GM23338 (cell line): ENCODE measurements at regions not wholly inside any gene's neighbourhood (a gene's known extent, or its start where the extent isn't known, plus 50 kb on each side); places are given as distances from the start of the nearest gene placed in this dataset.

ENCODE experiments used
- EZH2 ChIP-seq: fragments of 200-600 bp; sonication (generic); IDR thresholded peaks from one replicate; pipeline ENCODE4 v1.8.0; 2017; ENCODE audit warnings: antibody characterized with exemption, mild to moderate bottlenecking, low read depth; ENCODE audit not compliant: unreplicated experiment
- EZH2phosphoT487 ChIP-seq: fragments of 200-600 bp; sonication (generic); IDR thresholded peaks from one replicate; pipeline ENCODE4 v1.8.1; 2018; ENCODE audit warnings: antibody characterized with exemption; ENCODE audit not compliant: unreplicated experiment
- POLR2AphosphoS5 ChIP-seq: IDR thresholded peaks from 2 replicates; pipeline ENCODE4 v1.6.1; 2016; ENCODE audit warnings: antibody characterized with exemption, low read depth
- TF ChIP-seq, protein P1 (sequence below), 2 experiments: fragments of 200-600 bp in 1 of 2; sonication (generic) in 1 of 2; conservative IDR thresholded peaks; 2 replicates each; pipeline versions ENCODE4 v1.5.1 to v1.6.1; 2016 to 2017; ENCODE audit warnings: antibody characterized with exemption in 2 of 2, low read depth in 2 of 2, mild to moderate bottlenecking in 2 of 2, moderate library complexity in 1 of 2
- TF ChIP-seq, protein P2 (sequence below): IDR thresholded peaks from one replicate; pipeline ENCODE4 v1.6.1; 2018; ENCODE audit warnings: antibody characterized with exemption; ENCODE audit not compliant: unreplicated experiment
- TF ChIP-seq, protein P3 (sequence below): fragments of 250-450 bp; sonication (Bioruptor Pico); IDR thresholded peaks from 2 replicates; pipeline ENCODE4 v1.5.0; 2020; ENCODE audit warnings: mild to moderate bottlenecking, moderate library complexity

DNA sequence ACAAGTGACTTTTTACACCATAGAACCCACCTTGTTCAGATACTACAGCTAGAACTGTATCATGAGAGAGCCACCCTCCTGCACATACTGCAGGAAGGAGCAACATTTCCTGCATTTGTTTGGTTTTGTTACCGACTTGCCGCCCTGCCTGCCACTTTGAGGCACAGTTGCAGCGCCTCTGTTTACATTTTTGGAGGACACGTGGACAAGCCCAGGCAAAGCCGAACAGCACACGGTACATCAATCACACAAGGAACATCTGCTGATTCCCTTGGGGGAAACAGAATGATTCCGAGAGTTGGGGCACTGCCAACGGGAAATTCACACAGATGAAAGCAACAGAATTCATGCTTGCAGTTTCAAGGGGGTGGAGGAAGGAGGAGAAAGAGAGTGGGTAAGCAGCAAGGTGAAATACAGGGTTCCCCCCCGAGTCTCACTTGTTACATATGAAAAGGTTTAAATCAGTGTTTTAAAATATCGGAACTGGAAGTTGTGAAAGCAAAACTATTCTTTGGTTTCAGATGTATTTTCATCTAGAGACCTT is 110.7 kb downstream of the BTG1 start:
- TF ChIP-seq, protein P1, sequence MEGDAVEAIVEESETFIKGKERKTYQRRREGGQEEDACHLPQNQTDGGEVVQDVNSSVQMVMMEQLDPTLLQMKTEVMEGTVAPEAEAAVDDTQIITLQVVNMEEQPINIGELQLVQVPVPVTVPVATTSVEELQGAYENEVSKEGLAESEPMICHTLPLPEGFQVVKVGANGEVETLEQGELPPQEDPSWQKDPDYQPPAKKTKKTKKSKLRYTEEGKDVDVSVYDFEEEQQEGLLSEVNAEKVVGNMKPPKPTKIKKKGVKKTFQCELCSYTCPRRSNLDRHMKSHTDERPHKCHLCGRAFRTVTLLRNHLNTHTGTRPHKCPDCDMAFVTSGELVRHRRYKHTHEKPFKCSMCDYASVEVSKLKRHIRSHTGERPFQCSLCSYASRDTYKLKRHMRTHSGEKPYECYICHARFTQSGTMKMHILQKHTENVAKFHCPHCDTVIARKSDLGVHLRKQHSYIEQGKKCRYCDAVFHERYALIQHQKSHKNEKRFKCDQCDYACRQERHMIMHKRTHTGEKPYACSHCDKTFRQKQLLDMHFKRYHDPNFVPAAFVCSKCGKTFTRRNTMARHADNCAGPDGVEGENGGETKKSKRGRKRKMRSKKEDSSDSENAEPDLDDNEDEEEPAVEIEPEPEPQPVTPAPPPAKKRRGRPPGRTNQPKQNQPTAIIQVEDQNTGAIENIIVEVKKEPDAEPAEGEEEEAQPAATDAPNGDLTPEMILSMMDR (conservative IDR thresholded peaks at IDR 0.05; ENCODE audit: low read depth in 2 of 2) = no peak
- TF ChIP-seq POLR2AphosphoS5 (no peak), EZH2 (no peak), EZH2phosphoT487 (no peak)
- TF ChIP-seq, protein P2, sequence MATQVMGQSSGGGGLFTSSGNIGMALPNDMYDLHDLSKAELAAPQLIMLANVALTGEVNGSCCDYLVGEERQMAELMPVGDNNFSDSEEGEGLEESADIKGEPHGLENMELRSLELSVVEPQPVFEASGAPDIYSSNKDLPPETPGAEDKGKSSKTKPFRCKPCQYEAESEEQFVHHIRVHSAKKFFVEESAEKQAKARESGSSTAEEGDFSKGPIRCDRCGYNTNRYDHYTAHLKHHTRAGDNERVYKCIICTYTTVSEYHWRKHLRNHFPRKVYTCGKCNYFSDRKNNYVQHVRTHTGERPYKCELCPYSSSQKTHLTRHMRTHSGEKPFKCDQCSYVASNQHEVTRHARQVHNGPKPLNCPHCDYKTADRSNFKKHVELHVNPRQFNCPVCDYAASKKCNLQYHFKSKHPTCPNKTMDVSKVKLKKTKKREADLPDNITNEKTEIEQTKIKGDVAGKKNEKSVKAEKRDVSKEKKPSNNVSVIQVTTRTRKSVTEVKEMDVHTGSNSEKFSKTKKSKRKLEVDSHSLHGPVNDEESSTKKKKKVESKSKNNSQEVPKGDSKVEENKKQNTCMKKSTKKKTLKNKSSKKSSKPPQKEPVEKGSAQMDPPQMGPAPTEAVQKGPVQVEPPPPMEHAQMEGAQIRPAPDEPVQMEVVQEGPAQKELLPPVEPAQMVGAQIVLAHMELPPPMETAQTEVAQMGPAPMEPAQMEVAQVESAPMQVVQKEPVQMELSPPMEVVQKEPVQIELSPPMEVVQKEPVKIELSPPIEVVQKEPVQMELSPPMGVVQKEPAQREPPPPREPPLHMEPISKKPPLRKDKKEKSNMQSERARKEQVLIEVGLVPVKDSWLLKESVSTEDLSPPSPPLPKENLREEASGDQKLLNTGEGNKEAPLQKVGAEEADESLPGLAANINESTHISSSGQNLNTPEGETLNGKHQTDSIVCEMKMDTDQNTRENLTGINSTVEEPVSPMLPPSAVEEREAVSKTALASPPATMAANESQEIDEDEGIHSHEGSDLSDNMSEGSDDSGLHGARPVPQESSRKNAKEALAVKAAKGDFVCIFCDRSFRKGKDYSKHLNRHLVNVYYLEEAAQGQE = no peak
- TF ChIP-seq, protein P3, sequence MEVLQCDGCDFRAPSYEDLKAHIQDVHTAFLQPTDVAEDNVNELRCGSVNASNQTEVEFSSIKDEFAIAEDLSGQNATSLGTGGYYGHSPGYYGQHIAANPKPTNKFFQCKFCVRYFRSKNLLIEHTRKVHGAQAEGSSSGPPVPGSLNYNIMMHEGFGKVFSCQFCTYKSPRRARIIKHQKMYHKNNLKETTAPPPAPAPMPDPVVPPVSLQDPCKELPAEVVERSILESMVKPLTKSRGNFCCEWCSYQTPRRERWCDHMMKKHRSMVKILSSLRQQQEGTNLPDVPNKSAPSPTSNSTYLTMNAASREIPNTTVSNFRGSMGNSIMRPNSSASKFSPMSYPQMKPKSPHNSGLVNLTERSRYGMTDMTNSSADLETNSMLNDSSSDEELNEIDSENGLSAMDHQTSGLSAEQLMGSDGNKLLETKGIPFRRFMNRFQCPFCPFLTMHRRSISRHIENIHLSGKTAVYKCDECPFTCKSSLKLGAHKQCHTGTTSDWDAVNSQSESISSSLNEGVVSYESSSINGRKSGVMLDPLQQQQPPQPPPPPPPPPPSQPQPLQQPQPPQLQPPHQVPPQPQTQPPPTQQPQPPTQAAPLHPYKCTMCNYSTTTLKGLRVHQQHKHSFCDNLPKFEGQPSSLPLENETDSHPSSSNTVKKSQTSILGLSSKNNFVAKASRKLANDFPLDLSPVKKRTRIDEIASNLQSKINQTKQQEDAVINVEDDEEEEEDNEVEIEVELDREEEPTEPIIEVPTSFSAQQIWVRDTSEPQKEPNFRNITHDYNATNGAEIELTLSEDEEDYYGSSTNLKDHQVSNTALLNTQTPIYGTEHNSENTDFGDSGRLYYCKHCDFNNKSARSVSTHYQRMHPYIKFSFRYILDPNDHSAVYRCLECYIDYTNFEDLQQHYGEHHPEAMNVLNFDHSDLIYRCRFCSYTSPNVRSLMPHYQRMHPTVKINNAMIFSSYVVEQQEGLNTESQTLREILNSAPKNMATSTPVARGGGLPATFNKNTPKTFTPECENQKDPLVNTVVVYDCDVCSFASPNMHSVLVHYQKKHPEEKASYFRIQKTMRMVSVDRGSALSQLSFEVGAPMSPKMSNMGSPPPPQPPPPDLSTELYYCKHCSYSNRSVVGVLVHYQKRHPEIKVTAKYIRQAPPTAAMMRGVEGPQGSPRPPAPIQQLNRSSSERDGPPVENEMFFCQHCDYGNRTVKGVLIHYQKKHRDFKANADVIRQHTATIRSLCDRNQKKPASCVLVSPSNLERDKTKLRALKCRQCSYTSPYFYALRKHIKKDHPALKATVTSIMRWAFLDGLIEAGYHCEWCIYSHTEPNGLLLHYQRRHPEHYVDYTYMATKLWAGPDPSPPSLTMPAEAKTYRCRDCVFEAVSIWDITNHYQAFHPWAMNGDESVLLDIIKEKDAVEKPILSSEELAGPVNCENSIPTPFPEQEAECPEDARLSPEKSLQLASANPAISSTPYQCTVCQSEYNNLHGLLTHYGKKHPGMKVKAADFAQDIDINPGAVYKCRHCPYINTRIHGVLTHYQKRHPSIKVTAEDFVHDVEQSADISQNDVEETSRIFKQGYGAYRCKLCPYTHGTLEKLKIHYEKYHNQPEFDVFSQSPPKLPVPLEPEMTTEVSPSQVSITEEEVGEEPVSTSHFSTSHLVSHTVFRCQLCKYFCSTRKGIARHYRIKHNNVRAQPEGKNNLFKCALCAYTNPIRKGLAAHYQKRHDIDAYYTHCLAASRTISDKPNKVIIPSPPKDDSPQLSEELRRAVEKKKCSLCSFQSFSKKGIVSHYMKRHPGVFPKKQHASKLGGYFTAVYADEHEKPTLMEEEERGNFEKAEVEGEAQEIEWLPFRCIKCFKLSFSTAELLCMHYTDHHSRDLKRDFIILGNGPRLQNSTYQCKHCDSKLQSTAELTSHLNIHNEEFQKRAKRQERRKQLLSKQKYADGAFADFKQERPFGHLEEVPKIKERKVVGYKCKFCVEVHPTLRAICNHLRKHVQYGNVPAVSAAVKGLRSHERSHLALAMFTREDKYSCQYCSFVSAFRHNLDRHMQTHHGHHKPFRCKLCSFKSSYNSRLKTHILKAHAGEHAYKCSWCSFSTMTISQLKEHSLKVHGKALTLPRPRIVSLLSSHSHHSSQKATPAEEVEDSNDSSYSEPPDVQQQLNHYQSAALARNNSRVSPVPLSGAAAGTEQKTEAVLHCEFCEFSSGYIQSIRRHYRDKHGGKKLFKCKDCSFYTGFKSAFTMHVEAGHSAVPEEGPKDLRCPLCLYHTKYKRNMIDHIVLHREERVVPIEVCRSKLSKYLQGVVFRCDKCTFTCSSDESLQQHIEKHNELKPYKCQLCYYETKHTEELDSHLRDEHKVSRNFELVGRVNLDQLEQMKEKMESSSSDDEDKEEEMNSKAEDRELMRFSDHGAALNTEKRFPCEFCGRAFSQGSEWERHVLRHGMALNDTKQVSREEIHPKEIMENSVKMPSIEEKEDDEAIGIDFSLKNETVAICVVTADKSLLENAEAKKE (CRISPR knock-in tag) = no peak
